GM20431 (cell line): ENCODE measurements at regions not wholly inside any gene's neighbourhood (a gene's known extent, or its start where the extent isn't known, plus 50 kb on each side); places are given as distances from the start of the nearest gene placed in this dataset.

Experiments
- in situ Hi-C: fragments of 300-500 bp; cut with MseI, MboI; formaldehyde crosslinking; loops from one replicate; pipeline ENCODE4 v1.15.0; 2020; ENCODE audit warnings: low sequenced_read_pairs; ENCODE audit not compliant: unreplicated experiment

DNA sequence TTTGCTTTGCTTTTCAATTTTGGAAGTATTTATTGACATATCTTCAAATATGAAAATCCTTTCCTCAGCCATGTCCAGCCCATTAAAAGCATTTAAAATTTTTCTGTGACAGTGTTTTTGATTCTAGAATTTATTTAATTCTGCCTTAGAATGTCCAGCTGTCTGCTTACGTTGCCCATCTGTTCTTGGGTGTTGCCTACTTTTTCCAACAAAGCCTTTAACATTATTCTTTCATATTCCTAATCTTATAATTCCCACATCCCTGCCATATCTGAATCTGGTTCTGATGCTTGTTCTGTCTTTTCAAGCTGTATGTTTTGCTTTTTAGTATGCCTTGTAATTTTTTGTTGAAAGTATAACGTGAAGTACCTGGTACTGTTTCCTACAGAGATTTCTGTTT lies 204.7 kb upstream of the VSTM2A start:
- in situ Hi-C loops: loop anchor here (25.0 kb wide), 1 partner anchor 100 kb away; no protein-coding TSS in a partner anchor

DNA sequence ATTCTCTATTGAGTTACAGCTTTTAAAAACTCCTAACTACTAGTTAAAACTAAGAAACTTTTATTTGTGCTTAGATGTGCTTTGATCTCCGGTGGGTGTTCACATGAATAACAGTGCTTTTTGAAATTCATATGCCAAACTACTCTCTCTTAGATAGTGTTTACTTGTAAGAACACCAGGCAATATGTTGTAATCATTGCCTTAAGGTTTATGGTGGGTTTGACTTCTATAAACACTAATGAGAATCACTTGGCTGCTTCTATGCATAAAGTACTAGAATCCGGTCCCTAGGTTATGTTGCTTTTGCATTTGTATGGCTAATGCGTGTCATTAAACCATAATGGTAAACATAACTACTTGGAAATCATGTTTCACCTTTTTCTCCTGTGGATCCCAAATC lies 203.9 kb upstream of the VSTM2A start:
- in situ Hi-C loops: loop anchor here (25.0 kb wide), 1 partner anchor 101 kb away; no protein-coding TSS in a partner anchor

DNA sequence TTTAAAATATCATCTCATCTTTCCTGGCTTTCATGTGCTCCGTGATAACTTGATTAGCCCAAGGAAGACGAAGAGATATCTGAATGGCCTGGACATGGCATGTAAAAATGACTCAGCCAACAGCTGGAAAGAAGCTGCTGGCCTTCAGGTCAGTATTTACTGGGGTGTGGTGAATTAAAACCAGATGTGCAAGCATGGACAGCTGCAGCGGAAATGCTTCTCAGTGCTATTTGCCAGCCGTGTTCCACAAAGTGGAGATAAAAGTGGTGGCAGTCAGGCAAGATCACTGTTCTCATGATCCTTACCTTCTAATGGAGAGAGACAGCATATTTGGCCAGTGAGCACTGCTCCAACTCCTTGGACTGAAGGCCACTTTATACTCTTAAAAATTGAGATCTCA lies 203.1 kb upstream of the VSTM2A start:
- in situ Hi-C loops: loop anchor here (25.0 kb wide), 1 partner anchor 102 kb away; no protein-coding TSS in a partner anchor

DNA sequence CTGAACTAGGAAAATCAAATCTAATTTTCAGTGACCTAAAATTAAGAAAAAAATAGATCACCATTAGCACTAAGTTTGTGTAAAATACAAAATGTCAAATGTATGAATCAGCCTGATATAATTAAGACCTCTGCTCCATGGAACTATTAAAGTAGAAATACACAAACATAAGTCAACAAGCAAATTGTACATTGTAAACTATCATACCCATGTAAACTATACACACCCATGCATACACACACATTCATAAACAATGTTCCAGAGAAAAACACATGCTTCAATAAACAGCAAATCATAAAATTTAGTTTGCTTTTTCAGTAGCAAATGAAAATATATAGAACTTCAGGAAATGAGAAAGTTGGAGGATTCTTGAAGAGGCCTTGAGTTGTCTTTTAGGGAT lies 199.7 kb upstream of the VSTM2A start:
- in situ Hi-C loops: loop anchor here (25.0 kb wide), 1 partner anchor 105 kb away; no protein-coding TSS in a partner anchor

DNA sequence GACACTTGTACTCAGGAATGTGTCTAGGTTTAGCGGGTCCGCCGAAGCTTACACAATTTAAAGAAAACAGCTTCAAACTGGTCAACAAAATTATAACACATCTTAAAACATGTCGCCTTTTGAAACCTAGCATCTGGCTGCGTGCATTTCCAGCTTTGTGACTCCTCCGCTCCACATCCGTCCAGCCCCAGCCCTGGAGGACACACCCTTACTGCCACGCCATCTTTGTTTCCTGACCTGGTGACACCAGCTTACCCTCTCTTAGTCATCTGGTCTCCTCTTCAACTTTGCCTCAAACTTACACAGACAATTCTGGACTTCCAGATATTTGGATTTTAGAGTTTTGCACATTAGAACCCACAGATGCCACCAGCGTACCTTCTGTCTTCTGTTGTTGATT lies 198.7 kb upstream of the VSTM2A start:
- in situ Hi-C loops: loop anchor here (25.0 kb wide), 1 partner anchor 106 kb away; no protein-coding TSS in a partner anchor

DNA sequence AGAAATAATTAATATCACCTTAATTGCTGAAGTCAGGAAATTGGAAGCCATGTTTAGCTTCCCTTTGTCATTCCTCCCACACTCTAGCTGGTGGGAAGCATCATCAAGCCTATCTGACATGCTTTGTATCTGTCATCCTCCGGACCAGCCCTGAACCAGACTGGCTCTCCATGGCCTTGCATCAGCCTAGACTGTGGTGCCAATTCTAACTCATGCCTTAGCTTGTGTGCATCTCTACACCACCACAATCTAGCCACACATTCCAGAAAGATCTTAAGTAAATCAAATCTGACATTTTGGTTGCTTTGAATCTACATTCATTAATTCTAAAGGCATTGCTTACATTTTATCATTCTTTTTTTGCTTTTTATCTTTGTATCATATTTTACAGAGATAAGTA lies 196.4 kb upstream of the VSTM2A start:
- in situ Hi-C loops: loop anchor here (25.0 kb wide), 1 partner anchor 108 kb away; no protein-coding TSS in a partner anchor

DNA sequence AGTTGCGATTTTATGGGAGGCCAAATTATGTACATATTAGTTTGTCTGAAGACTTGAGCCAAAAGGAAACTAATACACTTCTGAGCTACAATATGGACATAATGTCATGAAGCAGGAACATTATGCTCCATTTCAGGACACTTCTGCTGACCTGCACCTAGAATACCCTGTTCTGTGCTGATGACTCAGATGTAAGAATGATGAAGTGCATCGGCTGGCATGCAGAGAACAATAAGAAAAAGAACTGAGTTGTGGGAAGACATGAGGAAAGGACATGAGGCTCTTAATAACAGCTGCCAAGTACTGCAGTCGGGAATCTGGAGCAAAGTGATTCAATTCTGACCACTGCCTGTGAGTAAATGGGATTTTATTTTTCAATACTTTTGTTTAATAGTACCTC lies 192.9 kb upstream of the VSTM2A start:
- in situ Hi-C loops: loop anchor here (25.0 kb wide), 1 partner anchor 112 kb away; no protein-coding TSS in a partner anchor

DNA sequence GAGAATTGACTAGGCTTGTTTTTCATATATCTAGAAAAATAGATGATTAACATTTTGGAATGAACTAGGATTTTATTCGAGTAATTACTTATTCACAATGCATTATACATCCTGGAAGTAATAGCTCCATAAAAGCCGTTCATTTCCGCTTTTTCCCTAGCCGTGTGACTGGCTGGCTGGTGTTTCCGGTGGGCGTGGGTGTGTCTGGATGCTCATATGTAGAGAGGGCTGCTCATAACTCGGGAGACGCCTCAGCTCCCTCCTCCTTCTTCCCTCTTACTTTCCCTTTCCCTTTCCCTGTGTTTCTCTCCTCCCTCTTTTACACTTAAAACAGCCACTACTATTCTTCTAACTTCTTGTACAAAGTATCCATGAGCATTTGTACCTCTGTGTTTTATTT lies 187.7 kb upstream of the VSTM2A start:
- in situ Hi-C loops: no loop called here

DNA sequence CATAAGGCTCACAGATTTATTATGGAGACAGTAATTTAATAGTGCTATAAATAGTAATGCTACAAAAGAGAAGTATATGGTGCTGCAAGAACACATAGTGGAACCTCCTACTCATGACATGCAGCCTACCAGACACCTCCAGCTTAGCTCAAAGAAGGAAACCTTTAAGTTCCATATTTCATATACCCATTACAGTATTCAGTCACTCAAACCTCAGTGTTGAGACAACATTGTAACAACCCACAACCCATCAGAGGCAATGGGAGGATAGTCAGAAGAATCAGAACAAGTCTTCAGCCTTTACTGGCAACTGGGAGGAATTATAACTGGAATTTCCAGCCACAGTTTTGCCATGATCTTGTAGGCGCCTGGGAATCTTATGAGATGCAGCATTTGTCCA lies 186.3 kb upstream of the VSTM2A start:
- in situ Hi-C loops: no loop called here

DNA sequence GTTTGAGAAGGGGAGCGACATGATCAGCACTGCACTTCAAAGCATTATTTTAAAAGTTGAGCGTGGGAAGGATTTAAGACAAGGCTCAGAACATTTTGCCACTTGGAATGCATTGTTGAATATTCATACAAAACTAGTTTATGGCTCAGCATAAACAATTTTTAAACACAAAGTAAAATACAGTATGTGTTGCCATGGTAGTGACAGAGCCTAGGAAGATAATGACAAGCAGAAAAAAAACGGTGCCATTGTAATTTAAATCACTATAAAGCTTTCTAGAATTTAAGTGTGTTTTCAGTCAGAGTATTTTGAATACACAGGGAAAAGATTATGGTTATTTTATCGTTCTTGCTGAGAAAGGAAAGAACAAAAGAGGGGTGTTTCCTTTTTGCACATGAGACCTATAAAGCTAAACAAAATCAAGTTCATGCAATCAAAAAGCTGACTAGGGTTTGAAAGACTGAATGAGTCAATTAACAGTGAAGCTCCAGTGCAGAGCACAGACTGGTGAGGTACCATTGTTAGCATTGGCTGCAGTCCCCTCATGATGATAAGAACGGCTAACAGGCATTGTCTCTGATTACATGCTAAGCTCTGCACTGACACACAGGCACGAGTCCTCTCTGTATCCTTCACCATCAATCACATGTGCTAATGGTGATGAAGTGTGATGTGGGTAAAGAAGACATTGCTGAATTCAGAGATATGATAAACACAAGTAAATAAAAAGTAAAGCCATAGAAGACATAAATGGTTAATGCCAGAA lies 181.9 kb upstream of the VSTM2A start:
- in situ Hi-C loops: no loop called here

DNA sequence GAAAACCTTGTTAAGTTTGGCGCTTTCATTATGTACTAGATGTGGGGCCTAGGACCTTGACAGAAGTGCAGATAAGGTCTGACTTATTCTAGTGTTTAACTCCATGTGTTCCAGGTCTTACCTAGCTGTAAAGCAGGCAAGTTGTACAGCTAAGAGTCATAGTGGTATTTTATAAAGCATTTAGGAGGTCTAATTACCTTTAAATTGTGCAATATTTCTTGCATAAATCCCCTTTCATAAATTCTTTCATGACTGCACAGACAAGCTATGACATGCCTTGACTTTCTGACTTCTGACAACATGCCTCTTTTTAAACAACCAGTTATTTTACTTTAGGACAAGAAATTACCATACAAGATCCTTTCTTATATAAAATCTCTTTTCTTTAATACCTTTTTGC lies 151.6 kb upstream of the VSTM2A start:
- in situ Hi-C loops: no loop called here

DNA sequence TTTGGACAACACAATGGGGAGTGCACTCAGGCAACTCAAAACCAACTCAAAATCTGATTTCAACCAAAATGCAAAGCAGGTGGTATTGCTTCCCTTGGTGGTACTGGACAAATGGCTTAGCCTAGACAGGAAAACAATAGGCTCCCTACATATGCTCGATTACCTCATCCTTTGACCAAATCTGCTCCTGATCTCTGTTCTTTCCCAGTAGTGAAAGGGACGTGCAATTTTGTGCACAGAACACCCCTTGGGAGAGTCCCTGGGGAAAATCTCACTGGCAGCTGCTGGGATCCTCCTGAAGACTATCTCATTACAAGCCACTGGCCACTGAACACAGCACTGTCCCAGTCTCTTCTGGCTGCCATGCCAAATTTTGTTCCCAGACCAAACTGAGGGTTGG lies 149.2 kb upstream of the VSTM2A start:
- in situ Hi-C loops: no loop called here

DNA sequence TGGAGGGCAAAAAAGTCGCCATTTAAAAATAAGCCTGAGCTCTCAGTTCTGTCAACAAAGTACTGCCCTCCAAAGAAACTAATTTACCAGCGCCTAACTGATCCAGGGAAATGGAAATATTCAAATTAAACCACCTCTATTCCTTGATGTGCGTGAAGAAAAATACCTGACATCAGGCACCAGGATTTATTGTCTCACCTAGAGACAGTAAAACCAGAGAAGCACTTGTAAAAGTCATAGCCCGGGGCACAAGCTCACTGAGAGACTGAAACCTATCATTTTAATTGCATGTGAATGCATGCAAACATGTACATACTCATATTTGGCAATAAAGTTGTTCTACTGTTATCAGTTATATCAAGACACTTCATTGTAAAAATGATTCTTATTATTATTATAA lies 147.3 kb upstream of the VSTM2A start:
- in situ Hi-C loops: no loop called here

DNA sequence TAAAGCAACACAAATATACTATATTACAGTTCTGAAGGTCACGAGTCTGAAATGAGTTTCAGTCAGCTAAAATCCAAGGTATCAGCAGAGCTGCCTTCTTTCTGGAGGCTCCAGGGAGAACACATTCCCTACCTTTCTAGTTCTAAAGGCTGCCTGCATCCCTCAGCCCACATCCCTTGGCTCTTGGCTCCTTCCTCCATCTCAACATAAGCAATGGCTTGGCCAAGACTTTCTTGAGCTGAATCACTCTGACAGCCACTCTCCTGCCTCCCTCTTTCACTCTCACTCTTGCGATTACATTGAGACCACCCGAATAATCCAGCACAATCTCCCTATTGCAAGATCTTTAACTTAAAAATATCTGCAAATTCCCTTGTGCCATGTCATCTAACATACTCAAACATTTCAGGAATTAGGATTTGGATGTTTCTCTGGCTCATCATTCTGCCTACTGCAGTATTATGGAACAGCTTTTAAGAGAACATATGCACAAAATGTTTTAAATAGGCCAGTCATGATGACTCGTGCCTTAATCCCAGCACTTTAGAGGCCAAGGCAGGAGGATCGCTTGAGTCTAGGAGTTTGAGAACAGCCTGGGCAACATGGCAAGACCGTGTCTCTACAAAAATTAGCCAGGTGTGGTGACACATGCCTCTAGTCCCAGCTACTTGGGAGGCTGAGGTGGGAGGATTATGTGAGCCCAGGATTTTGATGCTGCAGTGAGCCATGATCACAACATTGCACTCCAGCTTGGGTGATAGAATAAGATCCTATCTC lies 144.2 kb upstream of the VSTM2A start:
- in situ Hi-C loops: no loop called here

DNA sequence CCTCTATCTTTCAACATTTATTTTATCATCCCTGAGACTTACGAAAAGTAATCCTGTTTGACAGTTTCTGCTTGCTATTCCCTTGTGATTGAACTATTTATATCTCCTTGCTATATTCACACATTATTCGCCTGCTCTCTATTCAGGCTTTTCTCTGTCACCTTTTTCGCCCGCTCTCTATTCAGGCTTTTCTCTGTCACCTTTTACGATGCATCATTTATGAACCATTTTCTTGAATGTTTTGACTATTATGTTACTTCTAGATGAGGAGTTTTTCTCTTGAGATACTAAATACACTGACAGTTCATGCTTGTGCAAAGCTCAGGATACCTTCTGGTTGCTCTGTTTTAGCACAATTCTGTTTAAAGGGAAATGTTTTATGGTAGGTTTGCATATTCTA lies 143.3 kb upstream of the VSTM2A start:
- in situ Hi-C loops: no loop called here

DNA sequence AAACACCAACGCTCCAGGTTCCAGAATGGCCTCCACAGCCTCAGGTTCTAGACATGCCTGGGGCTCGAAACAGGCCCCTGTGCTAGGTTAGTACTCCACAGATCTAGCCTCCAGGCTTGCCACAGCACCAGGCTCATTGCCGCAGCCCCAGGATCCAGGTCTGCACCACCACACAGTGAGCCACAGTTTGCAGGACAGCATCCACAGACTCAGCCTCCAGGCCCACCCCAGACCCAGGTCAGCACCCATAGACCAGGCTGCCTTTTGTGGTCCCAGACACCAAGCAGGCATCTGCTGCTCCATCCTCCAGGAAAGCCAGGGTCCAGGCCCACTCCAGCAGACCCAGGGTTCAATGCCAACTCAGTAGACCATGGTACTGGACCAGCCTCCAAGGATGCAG lies 132.3 kb upstream of the VSTM2A start:
- in situ Hi-C loops: no loop called here

DNA sequence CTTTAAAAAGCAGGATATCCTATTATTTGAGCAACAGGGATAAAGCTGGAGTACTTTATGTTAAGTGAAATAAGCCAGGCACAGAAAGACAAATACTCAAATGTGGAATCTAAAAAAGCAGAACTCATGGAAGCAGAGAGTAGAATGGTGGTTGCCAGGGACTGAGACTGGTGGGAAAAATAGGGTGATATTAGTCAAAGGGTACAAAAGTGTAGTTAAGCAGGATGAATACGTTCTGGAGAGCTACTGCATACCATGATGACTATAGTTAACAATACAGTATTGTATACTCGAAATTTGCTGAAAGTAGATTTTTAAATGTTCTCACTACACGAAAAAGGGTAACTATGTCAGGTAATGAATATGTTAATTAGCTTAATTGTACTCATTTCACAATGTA lies 125.5 kb upstream of the VSTM2A start:
- in situ Hi-C loops: no loop called here

DNA sequence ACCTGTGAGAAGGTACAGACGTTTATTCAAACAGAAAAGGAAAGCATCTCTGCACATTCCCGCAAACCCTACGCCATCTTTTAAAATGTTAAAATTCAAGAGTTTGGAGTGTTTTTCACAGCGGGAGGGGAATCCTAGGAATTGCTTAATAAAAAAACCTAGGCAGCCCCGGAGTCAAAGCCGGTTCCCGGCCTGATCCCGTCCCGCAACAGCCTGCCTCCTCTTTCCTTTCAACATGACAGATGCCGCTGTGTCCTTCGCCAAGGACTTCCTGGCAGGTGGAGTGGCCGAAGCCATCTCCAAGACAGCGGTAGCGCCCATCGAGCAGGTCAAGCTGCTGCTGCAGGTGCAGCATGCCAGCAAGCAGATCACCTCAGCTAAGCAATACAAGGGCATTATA lies 123.0 kb upstream of the VSTM2A start:
- in situ Hi-C loops: no loop called here

DNA sequence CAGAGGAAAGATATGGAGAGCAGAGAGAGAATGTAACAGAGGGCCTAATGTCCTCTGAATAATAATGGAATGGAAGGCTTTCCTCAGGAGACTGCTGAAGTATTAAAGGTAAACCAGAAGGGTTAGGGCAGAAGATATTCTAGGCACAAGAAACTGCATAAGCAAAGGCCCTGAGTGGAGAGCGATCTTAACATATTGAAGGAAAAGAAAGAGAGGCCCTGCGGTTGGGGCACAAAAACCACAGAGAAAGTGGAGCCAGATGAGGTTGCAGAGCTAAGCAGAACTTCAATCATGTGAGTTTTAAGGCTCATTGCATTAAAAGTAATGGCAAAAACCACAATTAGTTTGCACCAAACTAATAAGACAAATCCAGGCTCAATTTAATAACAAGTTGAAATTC lies 115.8 kb upstream of the VSTM2A start:
- in situ Hi-C loops: no loop called here

DNA sequence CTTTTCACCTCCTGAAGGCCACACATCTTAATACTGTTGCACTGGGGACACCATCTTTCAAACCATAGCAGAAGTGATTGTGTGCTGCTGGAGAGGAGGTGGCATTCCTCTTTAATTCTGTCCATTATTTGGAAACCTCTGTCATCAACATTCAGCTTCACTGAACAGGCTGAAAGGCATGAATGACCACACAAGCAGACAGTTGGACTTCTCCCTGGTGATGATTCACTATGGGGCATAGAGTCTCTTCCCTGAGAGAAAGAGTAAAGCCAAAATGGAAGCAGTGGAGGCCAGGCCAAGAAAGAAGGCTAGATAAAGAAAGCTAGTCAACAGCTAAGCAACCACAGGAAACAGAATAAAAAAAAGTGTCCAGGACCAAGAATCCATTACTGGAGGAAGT lies 113.1 kb upstream of the VSTM2A start:
- in situ Hi-C loops: no loop called here

DNA sequence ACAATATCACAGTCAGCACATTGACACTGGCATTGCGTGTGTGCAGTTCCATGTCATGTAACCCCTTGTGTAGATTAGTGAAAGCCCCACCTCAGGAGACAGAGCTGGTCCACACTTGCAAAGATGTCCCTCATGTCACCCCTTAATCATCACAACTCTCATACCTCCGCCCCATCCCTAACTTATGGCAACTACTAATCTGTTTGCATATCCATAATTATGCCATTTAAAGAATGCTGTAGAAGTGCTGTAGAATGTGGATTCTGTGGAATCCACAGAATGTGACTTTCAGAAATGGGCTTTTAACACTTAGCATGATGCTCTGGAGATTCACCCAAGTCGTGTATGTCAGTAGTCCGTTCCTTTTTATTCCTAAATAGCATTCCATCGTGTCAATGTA lies 102.8 kb upstream of the VSTM2A start:
- in situ Hi-C loops: no loop called here
